Esophagus (tissue), 2 donors: ENCODE measurements at regions not wholly inside any gene's neighbourhood (a gene's known extent, or its start where the extent isn't known, plus 50 kb on each side); places are given as distances from the start of the nearest gene placed in this dataset.

Source experiments
- H3K27ac ChIP-seq, 2 donors: one replicate each; pipeline ENCODE4 v1.5.1; 2013; ENCODE audit warnings: low read depth in 2 of 2, mild to moderate bottlenecking in 2 of 2, inconsistent platforms in 1 of 2, low read length in 1 of 2, moderate library complexity in 1 of 2
- H3K27me3 ChIP-seq, 2 donors: one replicate each; pipeline ENCODE4 v1.6.1; 2013; ENCODE audit warnings: low read length in 2 of 2, control low read depth in 1 of 2, mild to moderate bottlenecking in 1 of 2; ENCODE audit not compliant: insufficient read depth in 2 of 2, control insufficient read depth in 1 of 2
- H3K36me3 ChIP-seq, 2 donors: one replicate each; pipeline ENCODE4 v1.6.1; 2013; ENCODE audit warnings: low read length in 1 of 2; ENCODE audit not compliant: control insufficient read depth in 2 of 2, insufficient read depth in 2 of 2
- H3K4me1 ChIP-seq, 2 donors: one replicate each; pipeline ENCODE4 v1.6.1; 2013; ENCODE audit warnings: low read length in 1 of 2; ENCODE audit not compliant: control insufficient read depth in 2 of 2, insufficient read depth in 2 of 2
- H3K4me3 ChIP-seq, 2 donors: one replicate each; pipeline ENCODE4 v1.5.1; 2013; ENCODE audit warnings: low read length in 2 of 2, mild to moderate bottlenecking in 2 of 2, low read depth in 1 of 2, moderate library complexity in 1 of 2
- H3K9me3 ChIP-seq, 2 donors: one replicate each; pipeline ENCODE4 v1.6.1; 2013; ENCODE audit warnings: mild to moderate bottlenecking in 2 of 2, low read depth in 1 of 2, low read length in 1 of 2, moderate library complexity in 1 of 2; ENCODE audit not compliant: control insufficient read depth in 2 of 2, insufficient read depth in 1 of 2
- WGBS, 2 donors: extraction: QIAGEN DNeasy Blood & Tissue Kit; methylation state at CpG; one replicate each; pipeline ENCODE4 v1.1.7; 2013; 5-methylcytosine and 5-hydroxymethylcytosine counted together
- donor health status: healthy with polysubstance abuse.
- donor health status: Bipolar disorder and iron deficiency.

GRCh38 chr13:107231944-107232343 is 664.0 kb upstream of the ARGLU1 start:
- 66 to 77% methylated on average over 7 of the region's 7 CpGs for WGBS, 2 donors
- H3K36me3 ChIP-seq: no peaks in the 10 kb centered on the region
- H3K4me3 ChIP-seq: no peak overlapping the region
- H3K9me3 ChIP-seq: no peaks in the 10 kb centered on the region
- H3K4me1 ChIP-seq: no peaks in the 10 kb centered on the region
- no peaks in the 10 kb centered on the region for H3K27me3 ChIP-seq
- H3K27ac ChIP-seq: no peak overlapping the region

GRCh38 chr13:107223867-107224266 is 655.9 kb upstream of the ARGLU1 start:
- H3K27me3 ChIP-seq: no peaks in the 10 kb centered on the region
- H3K4me1 ChIP-seq: no peaks in the 10 kb centered on the region
- no peaks in the 10 kb centered on the region for H3K36me3 ChIP-seq
- peaks cover 0 to 2% of the 10 kb centered on the region in 2 donors for H3K9me3 ChIP-seq
- H3K27ac ChIP-seq: no peak overlapping the region
- H3K4me3 ChIP-seq: no peak overlapping the region

GRCh38 chr13:107222597-107222996 is 654.7 kb upstream of the ARGLU1 start:
- no peaks in the 10 kb centered on the region for H3K36me3 ChIP-seq
- H3K27me3 ChIP-seq: no peaks in the 10 kb centered on the region
- peaks cover 0 to under 1% of the 10 kb centered on the region in 2 donors for H3K4me1 ChIP-seq
- no peak overlapping the region for H3K4me3 ChIP-seq
- peaks cover 0 to 2% of the 10 kb centered on the region in 2 donors for H3K9me3 ChIP-seq
- 88% methylated on average over 3 of the region's 3 CpGs for WGBS, 2 donors
- no peak overlapping the region for H3K27ac ChIP-seq

GRCh38 chr13:107220245-107220644 is 652.3 kb upstream of the ARGLU1 start:
- Histone ChIP-seq H3K4me3 (no peak overlapping the region), H3K4me1 (peaks cover 0 to 2% of the 10 kb centered on the region in 2 donors)
- 70 to 77% methylated on average over 2 of the region's 2 CpGs for WGBS, 2 donors

GRCh38 chr13:107217251-107217650 is 649.3 kb upstream of the ARGLU1 start:
- H3K36me3 ChIP-seq: no peaks in the 10 kb centered on the region
- peaks cover 0 to 2% of the 10 kb centered on the region in 2 donors for H3K9me3 ChIP-seq
- no peak overlapping the region for H3K4me3 ChIP-seq
- H3K27ac ChIP-seq: no peak overlapping the region
- H3K27me3 ChIP-seq: no peaks in the 10 kb centered on the region
- peaks cover 0 to 2% of the 10 kb centered on the region in 2 donors for H3K4me1 ChIP-seq
- WGBS, 2 donors: 50 to 59% methylated on average over 6 of the region's 6 CpGs

More at GRCh38 chr13:107220245-107220644, 652.3 kb upstream of the ARGLU1 start:
- Histone ChIP-seq H3K27me3 (no peaks in the 10 kb centered on the region), H3K9me3 (peaks cover 0 to 2% of the 10 kb centered on the region in 2 donors), H3K27ac (no peak overlapping the region), H3K36me3 (no peaks in the 10 kb centered on the region)

- H3K36me3 ChIP-seq: no peaks in the 10 kb centered on the region
- 66 to 78% methylated on average over 11 of the region's 11 CpGs for WGBS, 2 donors
- peaks cover 0 to 2% of the 10 kb centered on the region in 2 donors for H3K9me3 ChIP-seq
- peaks cover 0 to 2% of the 10 kb centered on the region in 2 donors for H3K4me1 ChIP-seq
- no peaks in the 10 kb centered on the region for H3K27me3 ChIP-seq
- H3K4me3 ChIP-seq: no peak overlapping the region
- no peak overlapping the region for H3K27ac ChIP-seq
Measured at GRCh38 chr13:107216046-107216755, 648.3 kb upstream of the ARGLU1 start.

- H3K4me3 ChIP-seq: no peak overlapping the region
- 7 to 9% methylated on average over 8 of the region's 8 CpGs for WGBS, 2 donors
- H3K4me1 ChIP-seq: no peaks in the 10 kb centered on the region
- H3K36me3 ChIP-seq: no peaks in the 10 kb centered on the region
- H3K27ac ChIP-seq: no peak overlapping the region
- no peaks in the 10 kb centered on the region for H3K9me3 ChIP-seq
- no peaks in the 10 kb centered on the region for H3K27me3 ChIP-seq
Measured at GRCh38 chr13:107211073-107211472, 643.1 kb upstream of the ARGLU1 start.

- Histone ChIP-seq H3K4me3 (no peak overlapping the region), H3K27me3 (no peaks in the 10 kb centered on the region), H3K27ac (no peak overlapping the region), H3K36me3 (no peaks in the 10 kb centered on the region), H3K4me1 (no peaks in the 10 kb centered on the region), H3K9me3 (no peaks in the 10 kb centered on the region)
- 22 to 25% methylated on average over 7 of the region's 7 CpGs for WGBS, 2 donors
Measured at GRCh38 chr13:107210723-107211030, 642.7 kb upstream of the ARGLU1 start.

GRCh38 chr13:107209824-107210722 is 642.1 kb upstream of the ARGLU1 start:
- H3K36me3 ChIP-seq: no peaks in the 10 kb centered on the region
- WGBS, 2 donors: 42 to 45% methylated on average over 11 of the region's 11 CpGs
- H3K27me3 ChIP-seq: no peaks in the 10 kb centered on the region
- no peaks in the 10 kb centered on the region for H3K4me1 ChIP-seq
- no peak overlapping the region for H3K4me3 ChIP-seq
- H3K9me3 ChIP-seq: no peaks in the 10 kb centered on the region
- no peak overlapping the region for H3K27ac ChIP-seq
